Stimulated activated CD4-positive, alpha-beta T cell treated with anti-CD3 and anti-CD28 coated beads, Interleukin-1b, Interleukin-23, amount 100 ng/mL, for 1 hour (primary cell): ENCODE measurements at regions not wholly inside any gene's neighbourhood (a gene's known extent, or its start where the extent isn't known, plus 50 kb on each side); places are given as distances from the start of the nearest gene placed in this dataset.

Experiments
- DNase-seq, 2 donors: peaks; one replicate each; pipeline ENCODE4 v3.0.0-alpha.2; 2020; ENCODE audit warnings: low read depth in 2 of 2

DNA sequence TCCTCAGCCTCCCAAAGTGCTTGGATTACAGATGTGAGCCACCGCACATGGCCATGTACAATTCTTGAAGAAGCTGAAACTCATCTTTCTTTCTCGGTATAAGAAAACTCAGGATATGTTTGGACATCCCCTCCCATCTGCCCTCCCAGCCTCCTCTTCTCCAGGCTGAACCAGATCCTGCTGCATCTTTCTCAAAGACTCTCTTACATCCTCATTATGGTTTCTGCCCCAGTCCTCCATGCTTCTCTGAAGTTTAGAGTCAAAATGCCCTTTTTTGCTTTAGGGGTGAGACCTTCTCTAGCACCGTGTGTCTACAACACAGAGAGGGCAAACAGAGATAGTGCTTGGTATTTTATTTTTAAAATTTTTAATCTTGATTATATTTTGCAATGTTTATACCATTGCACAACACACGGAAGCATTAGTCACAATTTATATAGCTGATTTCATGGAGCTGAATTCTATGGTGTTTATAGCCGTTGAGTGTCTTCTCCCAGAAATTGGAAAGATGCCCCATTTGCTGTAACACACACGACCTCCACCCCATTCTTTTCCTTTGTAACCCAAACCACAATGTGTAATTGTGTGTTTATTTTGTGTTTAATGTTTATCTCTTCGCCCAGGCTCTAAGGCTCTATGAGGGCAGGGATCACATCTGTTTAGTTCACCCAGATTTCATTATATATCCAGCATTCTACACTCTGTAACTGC lies 206.0 kb upstream of the TNP1 start:
- DNase-seq: no peak

DNA sequence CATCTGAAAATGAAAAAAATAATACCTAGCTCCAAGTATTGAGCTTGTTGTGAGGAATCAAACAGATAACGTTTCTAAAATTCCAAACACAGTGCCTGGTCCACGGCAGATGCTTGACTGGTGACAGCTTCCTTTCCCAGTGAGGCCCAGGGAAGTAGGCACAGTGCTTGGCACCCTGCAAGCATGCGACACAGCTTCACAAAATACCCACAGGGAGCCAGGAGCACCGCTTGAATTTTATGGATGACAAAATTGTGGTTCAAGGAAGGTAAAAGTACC lies 205.1 kb upstream of the TNP1 start:
- DNase-seq: no peak

DNA sequence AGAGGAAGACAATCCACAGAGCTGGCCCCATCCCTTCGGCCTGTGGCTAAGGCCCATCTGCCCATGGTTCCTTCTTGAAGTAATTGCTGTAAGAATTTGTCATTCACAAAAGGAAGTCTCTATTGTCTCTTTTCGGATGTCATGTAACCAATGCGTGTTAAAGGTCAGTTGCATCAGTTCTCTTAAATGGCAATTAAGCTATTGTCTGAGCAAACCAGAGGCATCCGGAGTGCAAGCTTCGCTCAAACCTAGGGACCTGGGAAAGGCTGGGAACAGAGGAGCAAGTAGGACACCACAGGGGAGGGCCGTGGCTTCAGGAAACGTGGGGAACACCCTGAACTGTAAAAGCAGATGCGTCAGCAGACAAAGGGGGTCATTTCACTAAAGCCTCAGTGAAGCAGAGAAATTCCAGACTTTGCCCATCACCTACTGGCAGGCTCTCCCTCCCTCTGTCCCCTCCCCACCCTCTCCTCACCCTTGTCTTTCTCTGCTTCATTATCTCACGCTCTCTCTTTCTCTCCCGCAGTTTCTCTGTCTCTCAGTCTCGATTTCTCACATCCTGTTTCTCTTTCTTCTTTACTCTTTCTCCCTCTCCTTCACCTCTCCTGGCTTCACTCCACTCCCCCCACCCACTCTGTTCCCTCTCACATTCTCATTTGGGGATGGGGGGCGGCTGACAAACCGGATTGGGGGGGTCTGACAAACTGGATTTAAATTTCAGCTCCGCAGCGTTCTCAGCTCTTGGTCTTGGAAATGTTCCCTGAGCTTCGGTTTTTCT lies 204.6 kb upstream of the TNP1 start:
- no peak for DNase-seq

DNA sequence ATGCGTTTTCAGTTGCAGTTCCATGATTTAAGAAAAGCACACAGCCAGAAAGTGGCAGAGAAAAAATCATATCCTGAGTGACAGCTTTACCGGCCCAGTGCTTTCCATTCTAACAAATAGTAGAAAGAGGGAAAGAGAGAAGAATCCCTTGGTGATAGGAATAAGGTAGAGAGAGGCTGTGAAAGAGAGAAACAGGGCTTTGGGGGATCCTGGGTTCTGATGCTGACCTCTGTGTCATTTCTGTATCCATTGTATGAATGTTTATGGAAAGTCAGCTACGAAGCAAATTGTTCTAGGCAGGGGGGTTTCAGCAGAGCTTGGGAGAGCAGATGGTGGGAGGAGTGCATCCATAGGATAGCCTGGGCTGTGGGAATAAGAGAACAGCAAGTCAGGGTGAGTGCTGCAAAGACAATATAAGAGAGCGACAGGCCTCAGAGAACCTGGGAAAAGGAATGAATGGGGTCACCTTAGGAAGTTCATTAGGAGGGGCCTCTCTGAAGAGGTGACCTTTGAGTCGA lies 203.4 kb upstream of the TNP1 start:
- no peak for DNase-seq

DNA sequence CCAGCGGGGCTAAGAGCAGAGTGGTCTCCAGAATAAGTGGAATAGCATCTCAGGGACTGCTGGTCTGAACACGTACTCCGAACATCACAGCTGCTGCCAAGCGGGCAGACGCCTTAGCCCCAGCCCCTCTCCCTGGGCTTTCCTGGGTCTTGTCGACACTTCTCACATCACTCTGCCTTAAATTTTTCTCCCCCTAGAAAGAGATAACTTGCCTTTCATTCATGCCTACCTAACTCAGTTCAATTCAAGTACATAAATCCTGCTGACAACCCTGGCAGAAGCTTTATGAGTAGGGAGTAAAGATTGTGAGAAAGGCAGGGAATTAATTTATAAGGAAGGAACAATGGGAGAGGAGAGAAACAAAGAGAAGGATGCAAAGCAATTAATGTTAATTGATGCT lies 202.9 kb upstream of the TNP1 start:
- DNase-seq: no peak

DNA sequence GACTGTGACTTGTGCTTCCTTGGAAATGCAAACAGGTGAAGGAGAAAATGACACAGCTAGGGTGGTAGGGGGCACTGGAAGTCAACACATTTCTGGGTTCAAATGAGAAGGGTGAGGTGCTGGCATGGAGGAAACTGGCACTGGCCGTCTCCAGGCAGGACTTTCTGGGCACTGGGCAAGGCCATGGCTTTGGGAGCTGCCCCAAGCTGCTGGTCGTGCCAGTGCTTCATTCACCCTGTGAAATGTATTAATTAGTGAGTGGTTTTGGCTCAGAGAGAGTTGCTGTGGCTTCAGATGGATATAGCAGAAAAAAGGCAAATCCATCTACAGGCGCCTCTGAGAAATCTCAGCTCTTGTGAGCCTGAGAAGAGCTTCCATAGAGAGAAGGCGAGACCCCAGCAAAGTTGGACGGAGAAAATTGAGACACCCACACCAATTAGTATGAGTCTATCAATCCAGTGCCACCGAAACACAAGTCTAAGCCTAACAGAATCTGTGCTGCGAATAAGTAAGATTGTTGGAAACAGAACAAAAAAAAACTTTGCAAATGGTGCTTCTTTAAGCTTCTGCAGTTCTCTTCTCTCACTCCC lies 202.1 kb upstream of the TNP1 start:
- DNase-seq: no peak

DNA sequence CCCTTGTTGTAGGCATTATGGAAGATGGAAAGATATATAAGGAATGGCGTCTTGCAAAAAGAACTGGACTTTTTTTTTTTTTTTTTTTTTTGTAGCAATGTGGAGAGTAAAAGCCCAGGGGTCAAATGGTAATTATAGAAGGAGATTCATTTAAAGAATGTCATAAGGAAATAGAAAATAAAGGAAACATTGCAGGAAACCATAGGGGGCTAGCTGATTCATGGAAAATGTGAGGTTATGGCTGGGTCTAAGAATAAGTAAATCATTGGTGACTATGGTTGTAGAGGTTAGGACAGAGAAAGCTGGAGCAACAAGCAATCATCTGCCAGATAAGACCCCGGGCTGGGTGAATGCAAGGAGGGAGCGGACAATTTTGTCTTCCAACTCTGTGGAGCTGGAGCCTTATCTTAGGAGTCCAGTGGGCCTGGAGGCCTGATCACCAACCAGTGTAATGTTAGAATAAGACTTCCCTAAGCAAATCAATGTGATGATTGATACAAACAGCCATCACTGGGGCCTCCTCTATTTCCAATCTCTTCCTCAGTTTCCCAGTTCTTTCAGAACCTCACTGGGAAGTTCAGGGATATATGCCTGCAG lies 201.2 kb upstream of the TNP1 start:
- no peak for DNase-seq

DNA sequence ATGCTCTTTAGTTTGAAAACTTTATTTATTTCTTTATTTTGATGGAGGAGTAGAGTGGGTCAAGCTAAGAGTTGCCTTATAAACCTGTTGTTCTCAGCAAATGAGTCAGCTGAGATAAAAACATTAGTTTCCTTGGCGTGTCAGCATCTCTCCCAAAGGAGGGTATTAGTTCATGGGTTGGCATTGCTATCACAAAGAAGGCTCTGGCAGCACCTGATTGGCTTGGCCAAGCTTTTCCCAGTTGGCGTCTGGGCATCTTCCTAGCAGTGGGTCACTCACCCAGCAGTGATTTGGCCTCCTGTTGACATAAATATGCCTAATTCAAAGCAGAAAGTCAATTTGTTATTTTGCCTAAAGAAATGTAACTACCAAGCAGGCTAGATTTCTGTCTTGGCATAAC lies 200.7 kb upstream of the TNP1 start:
- no peak for DNase-seq

DNA sequence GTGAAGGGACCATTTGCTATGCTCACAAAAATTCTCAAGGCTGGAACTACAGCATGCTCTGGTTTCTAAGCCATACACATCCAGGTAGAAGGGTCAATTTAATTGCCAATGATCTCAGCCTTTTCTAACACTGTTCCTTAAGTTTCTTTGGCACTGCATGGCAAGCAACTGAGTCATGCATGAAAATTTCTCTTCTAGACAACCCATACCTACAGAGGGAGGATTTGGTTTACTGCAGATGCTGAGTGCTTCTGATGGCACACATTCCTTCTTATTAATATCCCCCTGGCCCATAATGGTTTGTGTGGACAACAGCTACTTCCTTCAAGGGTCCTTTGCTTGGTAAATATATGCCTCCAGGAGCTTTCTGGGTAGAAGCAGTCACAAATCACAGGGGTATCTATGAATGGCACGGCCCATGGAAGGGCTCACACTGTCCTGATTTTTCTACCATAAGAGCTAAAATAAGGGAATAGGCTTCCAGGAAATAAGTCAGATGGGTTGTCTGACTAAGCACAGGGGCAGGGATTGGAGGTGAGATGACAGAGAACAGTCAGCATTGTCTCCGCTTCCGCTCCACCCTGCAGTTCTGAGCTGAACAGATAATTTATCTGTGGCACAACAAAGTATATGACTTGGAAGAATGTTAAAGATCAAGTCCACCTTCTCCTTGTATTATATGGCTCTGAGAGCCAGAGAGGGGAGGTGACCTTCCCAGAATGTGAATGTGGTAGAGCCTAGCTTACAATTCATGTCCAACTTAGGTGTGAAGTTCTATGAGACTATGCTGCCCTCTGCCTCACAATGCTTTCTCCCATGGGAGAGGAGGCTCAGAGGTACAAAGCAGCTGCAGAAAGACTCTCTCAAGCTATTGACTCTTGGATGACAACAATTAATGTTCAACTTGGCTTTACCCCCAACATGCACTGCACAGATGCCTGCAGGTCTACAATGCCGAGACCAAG lies 199.2 kb upstream of the TNP1 start:
- DNase-seq: no peak

DNA sequence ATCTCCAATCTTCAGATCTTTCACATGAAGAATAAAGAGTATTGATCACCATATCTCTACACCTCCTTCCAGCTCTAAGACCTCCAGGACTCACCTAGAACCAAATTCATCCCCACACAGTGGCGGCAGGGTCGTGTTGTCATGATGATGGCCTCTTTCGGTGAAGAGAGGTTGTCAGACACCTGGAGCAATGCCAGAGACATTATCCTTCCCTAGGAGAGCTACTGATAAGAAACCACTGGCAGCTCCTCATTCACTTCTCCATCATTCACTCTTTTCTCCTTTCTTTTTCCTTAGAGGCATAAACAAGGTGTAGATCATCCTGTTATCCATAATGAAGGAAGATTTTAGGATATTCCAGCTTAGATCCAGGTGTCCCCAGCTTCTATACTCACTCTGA lies 197.9 kb upstream of the TNP1 start:
- no peak for DNase-seq

DNA sequence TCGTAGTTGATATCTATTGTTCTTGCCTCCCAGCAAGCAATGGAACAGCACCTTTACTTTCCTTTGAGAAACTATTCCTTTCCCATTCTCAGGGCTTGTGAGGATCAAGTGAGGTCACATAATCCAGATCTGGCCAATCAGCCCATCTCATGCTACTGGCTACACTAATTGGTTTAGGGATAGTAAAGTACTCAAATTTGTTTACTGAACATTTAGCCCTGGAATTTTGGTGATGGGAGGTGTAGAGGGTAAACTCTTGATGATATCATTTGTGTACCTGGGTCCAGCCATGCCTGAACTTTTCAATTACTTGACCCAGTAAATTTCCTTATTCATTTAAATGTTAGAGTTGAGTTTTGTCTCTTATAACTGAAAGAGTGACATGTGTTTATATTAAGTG lies 195.8 kb upstream of the TNP1 start:
- no peak for DNase-seq

DNA sequence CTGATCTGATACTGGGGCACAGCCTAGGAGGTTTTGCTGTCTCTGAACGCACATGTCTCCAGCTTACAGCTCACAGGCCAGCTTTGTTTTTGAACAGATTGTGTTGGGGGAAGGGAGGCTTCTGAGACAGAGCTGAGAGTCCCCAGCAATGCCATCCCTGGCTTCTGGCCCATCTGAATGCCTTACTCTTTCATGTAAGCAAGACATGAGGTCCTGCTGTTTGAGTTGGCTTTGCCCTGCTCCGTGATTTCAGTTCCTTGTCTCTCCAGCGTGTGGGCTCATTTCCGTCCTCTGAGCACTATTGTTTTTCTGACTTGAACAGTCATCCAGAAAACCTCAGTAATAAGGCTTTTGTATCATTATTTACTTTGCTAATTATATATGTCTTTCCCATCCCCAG lies 194.9 kb upstream of the TNP1 start:
- DNase-seq: no peak

DNA sequence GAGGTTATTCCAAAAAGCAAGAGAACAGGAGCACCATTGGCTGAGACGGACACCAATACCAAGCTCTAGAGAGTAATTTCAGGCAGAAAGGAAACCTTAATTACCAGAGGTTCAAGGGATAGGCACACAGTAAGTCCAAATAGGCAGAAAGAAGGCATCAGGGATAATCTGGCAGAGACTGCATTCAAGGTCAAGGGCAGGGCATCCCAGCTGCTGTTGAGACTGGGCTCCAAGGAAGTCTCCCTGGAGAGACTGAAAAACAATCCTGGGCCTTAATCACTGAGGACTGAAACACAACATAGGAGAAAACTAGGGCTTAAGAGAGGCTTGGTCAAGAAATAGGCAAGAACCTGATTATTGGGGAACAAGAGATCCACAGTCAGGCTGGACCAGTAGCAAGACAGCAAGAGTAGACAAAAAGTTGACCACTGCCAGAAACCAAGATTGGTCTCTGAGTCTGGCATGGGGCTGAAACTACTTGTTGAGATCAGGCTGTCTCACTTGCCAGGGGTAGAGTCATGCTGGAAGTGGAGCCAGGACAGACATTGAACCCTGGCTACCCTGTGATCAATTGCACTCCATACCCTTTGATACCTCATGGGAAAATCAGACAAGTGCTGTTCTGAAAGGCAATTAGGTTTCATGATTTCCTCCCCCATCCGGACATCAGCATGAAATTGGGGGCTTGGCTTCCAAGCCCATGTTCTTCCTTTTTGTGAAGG lies 193.2 kb upstream of the TNP1 start:
- no peak for DNase-seq

DNA sequence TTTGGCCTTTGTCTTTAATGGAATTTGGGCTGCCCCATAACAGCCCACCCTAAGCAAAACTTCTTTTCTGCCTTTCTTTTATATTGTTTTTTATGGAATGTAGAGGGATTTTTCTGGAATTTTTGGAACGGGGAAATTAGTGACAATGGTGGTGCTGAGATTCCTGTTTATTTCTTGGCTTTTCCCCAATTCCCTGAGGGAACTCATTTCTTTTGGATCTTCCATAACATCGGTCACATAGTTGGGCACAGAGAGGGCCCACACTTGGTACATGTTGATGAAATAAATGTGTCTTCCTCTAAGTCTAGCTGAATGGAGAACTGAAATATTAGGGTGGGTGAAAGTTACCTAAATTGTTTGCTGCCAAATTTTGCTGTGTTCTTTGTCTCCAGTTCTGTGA lies 191.6 kb upstream of the TNP1 start:
- no peak for DNase-seq

DNA sequence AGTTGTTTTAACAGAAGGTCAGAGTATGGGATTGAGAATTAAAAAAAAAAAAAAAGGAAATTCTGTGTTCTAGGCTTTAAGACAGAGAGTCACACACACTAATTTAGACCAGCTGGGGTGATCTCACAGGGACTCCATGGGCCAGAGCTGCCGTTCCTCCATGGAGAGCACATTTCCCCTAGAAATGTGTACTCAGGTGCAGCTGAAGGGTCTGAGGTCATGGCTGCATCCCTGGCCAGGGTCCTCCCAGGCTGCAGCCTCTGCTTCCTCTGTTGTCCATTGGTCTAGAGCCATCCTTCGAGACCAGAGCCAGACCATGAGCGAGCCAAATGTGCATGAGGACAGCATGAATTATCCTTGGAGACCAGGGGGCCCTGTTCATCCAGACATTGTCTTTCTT lies 190.1 kb upstream of the TNP1 start:
- DNase-seq: no peak

DNA sequence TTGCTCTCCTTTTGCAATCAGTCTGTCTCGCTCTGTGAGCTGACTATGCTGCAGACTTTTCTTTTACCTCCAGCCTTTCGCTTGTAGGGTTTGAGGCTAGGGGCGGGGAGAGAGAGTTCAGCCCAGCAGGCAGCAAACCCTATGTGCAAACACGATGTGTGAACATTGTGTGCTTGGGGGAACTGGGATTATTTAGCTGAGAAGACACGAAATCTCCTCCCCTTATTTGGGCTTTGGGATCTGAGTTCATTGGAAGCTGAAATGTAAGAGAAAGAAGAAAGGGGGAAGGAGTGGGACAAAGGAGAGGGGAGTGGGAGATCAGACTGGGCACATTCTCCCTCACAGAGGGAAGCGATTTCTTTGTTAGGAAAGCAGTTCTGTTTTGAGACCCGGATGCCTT lies 189.6 kb upstream of the TNP1 start:
- DNase-seq: no peak

DNA sequence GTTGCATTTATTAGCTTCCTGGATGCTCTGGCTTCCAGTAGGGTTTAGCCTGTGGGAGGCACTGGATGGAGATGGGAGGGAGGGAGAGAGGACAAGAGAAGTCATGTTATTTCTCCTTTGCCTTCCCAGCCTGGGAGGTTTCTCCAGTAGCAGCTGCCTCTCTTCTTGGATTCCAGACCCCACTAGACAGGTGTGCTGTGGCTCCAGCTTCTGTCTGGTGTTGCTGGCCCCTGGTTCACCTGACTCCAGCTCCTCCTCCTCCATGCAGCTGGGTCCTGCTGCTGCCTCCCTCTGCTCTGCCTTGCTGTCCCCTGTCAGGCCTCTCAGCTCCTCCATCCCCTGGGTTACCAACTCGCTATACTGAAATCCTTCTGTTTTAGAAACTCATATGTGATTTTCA lies 188.9 kb upstream of the TNP1 start:
- DNase-seq: no peak

DNA sequence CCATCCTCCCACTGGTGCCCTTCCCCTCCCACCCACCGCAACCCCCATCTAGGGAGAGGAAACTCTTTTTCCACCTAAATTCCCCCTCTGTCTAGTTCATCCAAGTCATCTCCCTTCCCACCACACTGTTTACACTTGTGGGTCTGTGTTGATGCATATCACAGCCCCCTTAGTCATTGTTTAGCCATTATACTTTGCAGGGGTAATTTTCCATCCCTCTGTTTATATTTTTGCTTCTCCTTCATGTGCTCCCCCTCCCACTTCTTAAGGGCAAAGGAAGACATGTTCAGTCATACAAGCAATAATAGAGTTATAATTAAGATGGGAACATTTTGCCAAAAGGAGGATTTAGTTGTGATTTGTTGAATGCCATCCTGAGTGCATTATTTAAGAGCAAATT lies 187.8 kb upstream of the TNP1 start:
- DNase-seq: no peak

DNA sequence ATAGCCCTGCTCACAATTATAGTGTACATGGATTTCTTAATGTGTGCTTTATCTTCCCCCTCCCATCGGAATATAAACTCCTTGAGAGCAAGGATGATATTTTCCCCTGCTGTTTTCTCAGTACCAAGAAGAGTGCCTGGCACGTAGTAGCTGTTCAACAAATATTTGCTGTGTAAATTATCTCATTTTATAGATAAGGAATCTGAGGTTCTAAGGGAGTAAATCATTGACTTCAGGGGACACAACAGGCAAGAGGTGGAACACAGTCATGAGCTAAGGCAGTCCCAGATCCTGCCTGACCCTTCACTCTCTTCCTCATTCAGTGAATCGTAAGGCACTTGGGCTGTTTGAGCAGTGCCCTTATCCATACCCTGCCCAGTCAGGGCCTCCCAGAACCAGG lies 187.3 kb upstream of the TNP1 start:
- DNase-seq: no peak

DNA sequence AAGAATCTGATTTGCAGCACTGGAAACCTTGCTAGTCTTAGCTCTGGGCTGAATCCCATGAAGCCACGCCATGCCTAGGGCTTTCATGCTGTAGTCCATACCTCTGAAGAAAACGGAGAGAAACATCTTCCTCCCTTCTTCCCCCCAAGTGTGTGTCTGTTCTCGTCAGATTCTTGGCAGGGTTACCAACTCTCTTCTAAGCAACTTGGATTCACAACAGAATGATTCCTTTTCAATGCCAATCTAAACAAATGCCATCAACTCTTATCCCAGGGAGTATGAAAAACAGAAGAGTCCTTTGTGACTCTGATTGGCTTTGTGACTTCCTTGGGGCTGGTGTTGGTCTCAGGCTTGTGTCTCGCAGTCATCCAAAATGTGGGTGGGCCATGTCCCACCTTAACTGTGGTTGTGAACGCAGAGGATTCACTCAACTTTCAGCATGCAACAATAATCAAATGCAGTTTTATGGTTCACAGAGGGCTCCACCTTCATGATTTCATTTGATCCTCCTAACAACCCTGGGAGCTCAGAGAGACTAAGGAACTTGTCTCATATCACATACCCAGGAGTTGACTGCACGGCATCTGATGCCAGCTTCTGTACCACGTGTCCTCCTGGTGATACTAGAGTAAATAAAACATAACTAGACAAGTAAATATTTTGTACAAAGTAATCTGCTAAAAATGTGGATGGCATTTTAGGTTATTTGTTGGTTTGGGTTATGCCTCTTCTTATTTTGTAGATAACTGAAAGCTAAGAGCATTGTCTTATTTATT lies 186.0 kb upstream of the TNP1 start:
- no peak for DNase-seq
